HG03354 (cell line): ENCODE measurements at regions not wholly inside any gene's neighbourhood (a gene's known extent, or its start where the extent isn't known, plus 50 kb on each side); places are given as distances from the start of the nearest gene placed in this dataset.

Experiments used
- ATAC-seq: cut with Tn5 transposase; IDR thresholded peaks from one replicate; pipeline ENCODE4 v1.9.1; 2021; ENCODE audit warnings: mild to moderate bottlenecking; ENCODE audit not compliant: unreplicated experiment, poor library complexity, severe bottlenecking

DNA sequence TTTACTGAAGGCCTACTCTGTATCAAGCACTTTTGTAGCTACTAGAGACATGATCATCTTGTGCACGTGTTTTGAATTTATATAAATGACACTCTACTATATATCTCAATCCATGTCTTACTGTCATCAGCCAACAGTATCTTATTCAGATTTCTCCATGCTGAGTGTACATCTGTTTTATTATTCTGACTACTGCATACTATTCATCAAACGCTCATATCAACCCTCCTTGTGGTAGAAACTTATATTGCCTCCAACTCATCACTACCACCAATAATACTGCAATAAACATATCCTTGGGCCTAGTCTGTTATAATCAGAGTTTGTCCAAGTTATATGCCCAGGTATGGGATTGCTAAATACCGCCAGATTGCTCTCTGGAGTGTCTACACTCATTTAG is 81.6 kb upstream of the IRF2BP2 start:
- ATAC-seq, result no peak

DNA sequence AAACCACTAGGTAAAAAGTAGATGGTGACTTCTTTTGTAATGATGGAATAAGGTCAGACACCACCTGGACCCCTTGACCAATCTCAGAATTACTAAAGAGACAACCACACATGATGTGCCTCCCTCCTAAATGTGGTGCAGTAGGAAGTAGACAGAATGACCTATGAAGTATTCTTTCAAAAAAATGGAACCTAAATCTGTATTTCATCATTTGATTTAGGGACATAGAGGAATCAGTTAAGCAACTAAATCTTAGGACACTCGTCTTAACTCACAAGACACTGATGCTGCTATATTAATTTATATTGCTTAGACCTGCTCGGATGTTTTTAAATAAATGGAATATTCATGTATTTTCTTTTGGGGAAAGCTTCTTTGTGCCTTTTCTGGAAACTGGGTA is 80.9 kb upstream of the IRF2BP2 start:
- ATAC-seq, result no peak

DNA sequence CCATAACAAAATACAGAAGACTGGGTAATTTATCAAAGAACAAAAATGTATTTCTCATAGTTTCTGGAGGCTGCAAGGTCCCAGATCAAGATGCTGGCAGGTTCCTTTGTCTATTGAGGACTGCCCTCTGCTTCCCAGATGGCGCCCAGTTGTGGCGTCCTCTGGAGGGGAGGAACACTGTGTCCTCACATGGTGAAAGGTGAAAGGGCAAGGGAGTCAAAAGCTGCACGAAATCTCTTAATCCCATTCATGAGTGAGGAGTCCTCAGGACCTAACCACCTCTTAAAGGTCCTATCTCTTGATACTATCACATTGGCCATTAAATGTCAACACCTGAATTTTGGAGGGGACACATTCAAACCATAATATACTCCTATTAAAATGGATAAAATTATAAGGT is 79.3 kb upstream of the IRF2BP2 start:
- ATAC-seq, result no peak

DNA sequence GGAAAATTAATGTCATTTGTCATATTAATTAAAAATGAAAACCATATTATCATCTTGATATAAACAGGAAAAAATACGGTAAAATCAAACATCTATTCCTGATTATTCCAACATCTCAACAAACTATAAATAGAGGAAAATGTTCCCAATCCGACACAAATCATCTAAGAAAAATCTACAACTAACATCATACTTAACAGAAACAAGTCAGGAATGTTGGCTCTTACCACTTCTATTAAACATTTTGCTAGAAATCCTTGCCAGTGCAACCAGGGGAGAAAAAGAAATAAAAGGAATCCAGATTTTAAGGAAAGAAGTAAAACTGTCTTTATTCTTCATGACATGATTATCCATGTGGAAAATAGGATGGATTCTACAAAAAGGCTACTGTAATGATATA is 77.0 kb upstream of the IRF2BP2 start:
- ATAC-seq, result no peak

DNA sequence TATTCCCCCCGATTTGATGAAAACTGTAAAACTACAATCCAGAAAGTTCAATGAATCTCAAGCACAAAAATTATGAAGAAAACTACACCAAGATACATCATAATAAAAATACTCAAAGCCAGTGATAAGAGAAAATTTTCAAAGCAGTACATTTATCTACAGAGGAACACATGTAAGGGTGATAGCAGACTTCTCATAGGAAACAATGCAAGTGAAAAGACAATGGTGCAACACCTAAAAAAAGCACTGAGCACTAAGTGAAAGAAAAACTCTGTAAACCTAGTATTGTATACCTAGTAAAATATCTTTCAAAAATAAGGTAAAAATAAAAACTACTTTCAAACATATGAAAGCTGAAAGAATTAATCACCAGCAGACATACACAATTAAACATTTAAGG is 76.1 kb upstream of the IRF2BP2 start:
- no peak for ATAC-seq

DNA sequence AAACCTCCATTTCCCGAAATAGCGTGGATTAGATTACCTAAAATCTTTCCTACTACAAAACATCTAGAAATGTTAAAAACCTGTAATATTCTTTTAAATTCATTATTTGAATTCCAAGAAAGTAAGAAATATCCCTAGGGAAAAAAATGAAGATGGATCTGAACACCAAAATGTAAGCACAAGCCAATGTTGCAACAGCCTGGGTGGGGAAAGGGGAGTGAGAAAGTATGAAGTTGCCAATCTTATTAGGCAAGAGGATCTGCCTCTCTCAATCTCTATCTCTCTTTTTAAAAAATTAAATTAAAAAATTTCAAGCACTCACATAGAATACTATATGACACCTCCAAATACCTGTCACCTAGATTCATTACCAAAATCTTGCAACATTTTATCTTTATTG is 74.9 kb upstream of the IRF2BP2 start:
- ATAC-seq, result no peak

DNA sequence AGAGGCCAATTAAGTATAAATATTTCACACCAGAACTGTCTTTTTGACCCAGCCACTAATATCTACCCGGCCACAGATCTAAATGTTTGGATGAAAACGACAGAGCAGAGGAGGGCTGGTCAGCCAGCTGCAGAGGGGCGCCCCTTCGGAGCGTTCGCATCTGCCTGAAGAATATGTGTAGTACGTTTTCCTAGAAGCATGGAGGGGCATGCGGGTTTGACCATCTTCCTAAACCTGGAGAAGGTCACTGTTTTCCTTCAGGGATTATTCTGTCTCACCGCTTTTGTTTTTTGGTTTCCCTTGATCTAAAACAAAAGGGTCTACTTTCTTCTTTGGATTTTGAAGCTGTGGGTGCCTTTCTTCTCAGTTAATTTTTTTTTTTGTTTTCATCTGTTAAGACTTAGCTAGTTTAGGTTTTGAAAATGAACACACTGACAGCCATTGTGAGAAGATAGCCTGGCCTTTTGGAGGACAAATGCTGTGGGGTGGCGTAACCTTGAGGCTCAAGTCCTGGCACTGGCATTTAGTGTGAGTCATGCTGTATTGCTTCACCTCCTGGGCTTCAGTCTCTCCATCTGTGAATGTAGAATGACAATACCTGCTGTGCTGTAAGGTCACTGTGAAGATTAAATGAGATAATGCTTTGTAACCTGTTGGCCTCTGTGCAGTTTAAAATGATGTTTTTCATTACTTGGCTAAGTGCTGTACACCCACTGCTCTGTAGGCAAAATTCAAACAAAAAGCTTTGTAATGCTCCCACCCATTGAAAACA is 74.1 kb upstream of the IRF2BP2 start:
- no peak for ATAC-seq

DNA sequence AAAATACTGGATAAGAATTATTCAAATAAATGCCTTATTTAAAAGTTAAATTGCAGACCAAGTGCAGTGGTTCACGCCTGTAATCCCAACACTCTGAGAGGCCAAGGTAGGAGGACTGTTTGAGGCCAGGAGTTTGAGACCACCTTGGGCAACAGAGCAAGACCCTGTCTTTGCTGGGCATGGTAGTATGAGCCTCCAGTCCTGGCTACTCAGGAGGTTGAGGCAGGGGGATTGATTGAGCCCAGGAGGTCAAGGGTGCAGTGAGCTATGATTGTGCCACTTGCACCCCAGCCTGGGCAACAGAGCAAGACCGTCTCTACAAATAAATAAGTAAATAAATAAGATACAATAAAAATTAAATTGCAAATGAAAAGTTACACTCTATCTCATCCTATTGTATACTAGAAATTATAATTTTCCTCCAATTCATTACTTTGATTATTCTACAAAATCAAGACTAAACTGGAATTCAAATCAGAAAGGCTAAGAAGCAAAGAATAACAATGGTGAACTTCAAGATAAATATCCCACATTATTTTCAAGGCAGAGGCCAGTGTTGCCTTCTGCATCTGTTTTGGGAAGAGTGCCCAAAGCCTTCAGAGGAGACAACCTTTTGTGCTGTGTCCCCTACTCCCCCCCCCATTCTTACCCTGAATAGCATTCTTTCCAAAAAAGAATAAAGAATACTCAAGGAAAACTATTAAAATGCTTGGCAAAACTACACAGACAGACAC is 73.3 kb upstream of the IRF2BP2 start:
- no peak for ATAC-seq

DNA sequence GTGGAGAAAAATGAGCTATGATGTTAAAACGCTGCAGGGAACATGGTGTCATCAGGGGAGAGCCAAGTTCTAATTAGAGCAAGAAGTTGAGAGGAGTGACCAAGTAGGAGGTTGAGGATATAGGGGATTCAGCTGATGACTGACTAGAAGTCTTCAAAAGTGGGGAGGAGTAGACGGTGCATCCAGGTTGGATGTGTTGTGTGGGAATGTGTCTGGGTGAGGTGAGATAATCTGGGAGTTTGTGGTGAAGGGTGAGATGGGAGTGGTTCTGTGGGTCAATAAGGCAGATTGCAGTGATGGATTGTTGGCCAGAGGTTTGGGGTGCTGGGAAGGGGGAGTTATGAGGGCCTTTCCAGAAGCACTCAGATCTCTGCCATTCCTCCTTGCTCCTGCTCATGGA is 72.0 kb upstream of the IRF2BP2 start:
- ATAC-seq, result no peak

DNA sequence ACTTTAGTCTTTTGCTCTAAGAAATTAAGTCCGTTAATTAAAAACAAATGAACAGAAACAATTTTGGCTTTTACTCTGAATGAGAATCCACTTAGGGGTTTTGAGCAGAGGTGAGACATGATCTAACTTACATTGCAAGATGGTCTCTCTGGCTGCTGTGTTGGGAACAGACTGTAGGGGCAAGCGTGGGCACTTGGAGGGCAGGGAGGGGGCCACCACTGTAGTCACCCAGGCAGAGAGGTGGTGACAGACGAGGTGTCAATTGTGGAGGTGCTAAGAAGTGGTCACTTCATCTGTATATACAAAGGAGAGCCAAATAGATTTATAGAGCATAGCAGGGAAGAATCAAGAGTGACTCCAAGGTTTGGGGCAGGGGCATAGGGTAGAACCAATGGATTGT is 71.1 kb upstream of the IRF2BP2 start:
- ATAC-seq, result no peak

DNA sequence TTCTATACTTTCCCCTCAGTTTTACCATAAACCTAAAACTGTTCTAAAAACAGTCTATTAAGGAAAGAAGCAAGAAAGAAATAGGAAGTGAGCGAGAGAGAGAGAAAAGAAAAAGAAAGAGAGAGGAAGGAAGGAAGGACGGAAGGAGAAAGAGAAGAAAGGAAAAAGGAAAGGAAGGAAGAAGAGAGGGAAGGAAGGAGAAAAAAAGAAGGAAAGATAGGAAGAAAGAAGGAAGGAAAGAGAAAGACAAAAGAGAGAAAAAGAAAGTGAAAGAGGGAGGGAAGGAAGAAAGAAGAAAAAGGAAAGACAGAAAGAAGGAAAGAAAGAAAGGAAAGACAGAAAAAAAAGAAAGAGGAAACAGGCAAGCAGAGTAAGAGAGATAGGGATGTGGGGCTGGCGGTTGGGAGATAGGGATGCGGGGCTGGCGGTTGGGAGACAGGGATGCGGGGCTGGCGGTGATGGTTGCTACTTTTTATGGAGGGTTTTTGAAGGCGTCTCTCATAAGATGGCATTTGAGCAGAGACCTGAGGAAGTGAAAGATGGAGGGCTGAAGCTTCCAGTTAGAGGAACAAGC is 70.4 kb upstream of the IRF2BP2 start:
- no peak for ATAC-seq

DNA sequence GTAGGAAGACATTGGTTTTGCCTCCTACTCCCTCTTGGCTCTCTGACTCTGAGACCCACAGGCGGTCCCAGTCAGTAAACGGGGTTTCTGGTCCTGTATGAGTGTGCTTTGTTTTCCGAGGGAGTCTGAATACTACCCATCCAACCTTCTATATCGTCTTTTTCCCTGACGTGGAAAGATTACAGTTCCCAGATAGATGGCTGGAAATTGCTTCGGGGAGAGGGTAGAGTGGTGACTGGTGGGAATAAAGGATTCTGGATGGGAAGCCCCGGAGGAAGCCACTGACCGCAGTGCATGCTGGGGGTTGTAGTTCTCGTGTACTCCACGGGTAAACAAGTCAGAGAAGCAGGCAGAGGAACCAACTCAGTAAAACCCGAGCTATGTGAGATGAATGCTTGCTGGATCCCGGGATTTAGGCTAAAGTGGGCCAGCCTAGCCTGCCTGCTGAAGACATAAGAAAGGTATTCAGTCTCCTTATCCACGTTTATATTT is 66.2 kb upstream of the IRF2BP2 start:
- ATAC-seq, result peak; percentile 93

DNA sequence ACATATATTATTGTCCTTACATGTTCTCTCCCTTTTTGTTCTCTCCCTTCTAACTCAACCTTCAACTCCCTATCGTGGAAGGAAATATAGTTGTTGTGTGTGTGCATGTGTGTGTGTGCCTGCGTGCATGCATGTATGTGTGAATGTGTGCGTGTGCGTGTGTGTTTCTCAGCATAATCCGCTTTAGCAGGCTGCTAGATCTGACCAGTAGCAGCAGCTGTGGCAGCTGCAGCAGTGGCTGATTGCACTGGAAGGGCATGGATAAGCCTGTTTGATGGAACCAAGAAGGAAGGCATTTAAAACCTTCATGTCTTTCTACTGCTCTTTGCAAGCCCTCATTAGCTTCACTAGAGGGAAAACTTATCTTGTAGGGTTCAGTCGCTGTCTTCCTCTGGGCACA is 65.6 kb upstream of the IRF2BP2 start:
- no peak for ATAC-seq

DNA sequence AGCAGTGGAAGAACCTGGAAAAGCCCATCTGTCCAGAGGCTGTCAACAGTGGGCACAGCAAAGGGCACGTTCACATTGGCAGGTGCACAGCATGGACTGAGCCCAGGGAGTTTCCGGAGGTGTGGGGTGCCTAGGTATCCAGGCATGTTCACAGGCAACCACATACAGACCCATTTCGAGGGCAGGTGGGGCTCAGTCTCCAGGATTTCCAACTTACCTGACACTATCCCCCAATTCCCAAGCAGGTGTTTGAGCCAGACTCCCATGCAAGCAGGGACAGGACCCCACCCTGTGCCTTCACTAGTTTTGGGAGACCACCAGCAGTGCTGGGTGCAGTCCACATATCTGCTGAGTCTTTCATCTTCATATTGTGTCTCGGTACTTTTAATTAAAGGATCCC is 65.0 kb upstream of the IRF2BP2 start:
- no peak for ATAC-seq

DNA sequence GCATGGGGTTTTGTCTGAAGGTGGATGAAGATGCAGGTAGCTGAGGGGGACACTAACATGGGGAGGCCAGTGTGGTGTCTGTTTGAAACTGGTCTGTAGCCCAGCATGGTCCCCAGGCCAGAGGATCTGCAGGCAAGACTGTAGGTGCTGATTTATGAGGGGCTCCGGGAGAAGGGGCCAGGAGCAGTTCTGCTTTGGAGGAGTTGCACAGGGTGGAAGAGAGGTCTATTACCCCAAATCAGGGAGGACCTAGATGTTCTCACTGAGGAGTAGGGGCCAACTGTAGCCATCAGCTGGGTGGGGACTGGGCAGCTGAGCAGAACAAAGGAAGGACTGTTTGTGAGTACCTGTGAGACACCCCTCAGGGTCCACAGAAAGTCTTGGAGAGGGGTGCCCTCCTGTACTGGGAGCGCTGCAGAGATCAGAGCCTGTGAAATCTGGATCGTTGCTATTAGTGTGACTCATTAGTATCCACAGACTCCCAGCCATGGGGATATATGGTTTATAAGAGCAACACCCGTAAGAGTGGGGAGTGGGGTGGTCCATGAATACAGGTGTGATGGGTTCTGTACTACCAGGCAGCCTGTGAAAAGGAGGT is 64.3 kb upstream of the IRF2BP2 start:
- no peak for ATAC-seq

DNA sequence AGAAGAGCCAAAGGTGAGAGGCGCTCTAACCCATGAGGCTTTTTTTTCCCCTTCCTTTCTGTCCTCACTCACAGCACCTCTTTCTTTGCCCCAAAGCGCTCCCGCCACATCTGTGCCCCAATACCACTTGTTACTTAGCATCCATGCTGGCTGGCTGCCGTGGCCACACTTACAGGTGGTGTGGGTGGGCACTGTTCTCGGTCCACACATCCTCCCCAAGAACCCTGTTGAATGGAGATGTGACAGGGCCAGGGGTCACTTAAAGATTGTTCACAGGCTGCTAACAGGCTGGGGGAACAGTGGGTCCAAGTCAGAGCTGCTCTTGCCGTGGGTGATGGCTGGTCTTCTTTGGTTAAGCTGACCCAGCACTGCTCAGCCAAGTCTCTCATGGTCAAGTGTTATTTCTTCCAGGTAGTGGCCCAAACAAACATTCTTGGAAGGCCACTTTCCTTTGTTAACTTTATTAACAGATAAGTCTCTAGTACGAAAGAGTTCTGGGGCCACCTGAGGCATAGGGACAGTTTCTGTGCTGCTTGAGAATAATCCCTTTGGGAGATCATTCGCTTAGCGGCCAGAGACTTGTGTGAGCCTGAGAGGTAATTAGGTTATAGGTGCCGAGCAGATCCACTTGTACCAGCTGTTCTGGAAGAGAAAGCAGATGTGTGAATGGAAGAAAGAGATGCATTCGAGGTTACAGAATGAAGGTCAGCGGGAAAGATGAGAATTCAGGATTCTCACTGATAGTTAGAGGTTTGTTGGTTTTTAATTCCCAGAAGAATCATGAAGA is 62.6 kb upstream of the IRF2BP2 start:
- ATAC-seq, result no peak

DNA sequence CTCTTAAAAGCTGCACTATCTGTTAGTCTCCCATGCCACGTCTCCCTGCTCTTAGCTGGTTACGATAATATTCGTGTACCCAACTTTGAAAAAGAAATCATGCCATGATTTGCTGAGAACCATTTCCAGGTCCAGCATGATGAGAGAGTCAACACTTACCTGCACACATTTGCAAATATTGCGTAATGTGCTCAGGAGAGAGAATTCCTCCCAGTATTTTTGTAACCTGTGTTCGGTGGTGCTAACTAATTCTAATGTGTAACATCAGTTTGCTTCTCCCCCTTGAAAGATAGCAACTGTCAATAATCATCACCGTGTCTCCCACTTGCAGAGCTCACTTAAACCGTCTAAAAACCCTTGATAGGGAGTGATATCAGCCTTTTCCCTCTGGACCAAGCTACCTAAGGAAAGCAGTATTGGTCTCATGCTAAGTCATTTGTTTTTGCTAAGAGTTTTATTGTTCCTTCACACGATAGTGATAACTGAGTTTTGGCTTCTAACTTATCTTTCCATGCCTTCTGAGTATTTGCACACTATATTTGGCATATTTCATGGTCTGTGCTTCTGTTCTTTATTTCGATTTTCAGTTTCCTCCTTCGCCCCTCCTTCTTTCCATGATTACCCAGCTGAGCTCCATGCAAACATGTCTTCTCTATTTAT is 61.1 kb upstream of the IRF2BP2 start:
- ATAC-seq, result no peak

DNA sequence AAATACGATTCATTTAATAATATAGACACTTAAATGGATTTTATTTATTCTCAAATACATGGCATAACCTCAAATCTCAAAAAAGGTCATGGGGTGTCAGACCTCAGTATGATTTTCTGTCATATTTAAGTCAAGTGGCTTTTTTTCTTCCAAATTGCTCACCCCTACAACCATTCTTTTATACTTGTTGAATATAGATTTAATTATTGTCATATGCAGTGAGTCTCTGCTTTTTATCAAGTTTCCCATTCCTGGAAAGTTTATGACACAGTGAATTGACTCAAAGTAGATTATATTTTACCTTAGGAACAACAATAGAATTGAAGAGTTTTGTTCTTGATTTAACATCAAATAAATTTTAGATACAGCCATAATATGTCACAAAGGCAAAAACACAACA is 59.5 kb upstream of the IRF2BP2 start:
- no peak for ATAC-seq

DNA sequence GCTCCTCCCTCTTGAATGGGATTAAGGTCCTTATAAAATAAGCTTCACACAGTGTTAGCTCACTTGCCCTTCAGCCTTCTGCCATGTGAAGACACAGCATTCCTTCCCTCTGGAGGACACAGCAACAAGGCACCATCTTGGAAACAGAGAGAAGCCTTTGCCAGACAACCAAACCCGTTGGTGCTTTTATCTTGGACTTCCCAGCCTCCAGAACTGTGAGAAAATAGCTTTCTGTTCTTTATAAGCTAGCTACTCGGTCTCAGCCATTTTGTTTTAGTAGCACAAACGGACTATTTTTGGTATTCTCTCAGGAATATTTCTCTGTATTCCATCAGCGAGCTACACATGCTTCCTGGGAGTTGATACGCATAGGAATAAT is 58.6 kb upstream of the IRF2BP2 start:
- ATAC-seq, result no peak
